ENCODE measurements at regions not wholly inside any gene's neighbourhood (a gene's known extent, or its start where the extent isn't known, plus 50 kb on each side); places are given as distances from the start of the nearest gene placed in this dataset.
"Not testable (repeated sequence)": the region's sequence is repeated elsewhere in the genome, so short reads cannot be mapped to it uniquely, and the experiment has no call there.

DNA sequence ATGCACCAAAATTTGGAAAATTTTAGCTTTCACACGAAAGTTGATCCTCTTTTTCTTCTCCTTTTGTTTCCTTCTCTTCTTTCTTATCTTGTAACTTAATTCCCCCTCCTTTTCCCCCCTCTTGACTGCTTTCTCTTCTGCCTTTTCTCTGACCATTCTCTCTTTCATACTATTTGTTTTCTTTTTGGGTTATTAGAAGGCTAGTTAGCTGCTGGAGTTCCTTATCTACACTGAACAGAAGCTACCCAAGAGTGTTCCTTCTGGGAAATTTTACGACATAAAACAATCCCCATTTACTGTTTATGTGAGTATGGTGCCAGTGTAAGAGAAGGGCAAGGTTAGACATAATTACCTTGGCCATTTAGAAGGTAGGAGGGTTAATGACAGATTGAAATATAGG lies 218.4 kb upstream of the DTNA start:
- no peak for DNase-seq

DNA sequence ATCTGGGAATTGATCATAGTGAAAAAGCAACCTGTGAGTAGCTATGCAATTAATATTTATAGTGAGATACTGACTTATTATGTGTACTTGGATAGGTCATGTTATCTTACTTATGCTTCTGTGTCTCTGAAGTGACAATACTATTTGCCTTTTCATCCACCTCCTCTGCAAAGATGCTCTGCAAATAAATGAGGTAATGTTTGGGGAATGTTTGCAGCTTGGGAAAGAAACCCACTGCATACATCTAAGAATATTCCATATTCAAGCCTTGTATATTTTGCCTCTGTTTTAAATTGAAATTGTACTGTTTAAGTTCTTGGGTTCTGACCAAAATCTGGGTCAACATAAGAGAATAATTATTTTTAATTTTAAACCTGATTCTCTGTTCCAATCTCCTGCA lies 217.4 kb upstream of the DTNA start:
- DNase-seq: no peak

DNA sequence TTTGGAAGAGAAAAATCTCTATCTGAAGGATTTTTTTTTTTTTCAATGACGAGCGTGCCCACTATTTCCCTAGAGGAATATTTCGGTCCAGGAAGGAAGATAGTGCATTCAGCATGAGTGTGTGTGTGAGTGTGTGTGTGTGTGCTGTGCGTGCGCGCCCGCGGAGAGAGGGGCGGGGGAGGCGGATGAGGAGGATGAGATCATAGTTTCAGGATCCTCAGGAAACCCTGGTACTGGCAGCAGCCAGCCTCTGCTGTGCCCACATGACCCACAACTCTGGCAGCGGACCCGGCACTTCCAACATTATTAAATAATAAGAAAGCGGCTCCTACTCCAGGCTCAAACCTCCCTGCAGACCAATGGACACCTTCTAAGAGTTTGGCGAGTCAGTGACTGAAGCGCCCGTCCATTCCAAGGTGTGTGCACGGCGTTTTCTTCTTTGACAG lies 217.0 kb upstream of the DTNA start:
- peak; percentile 32 for DNase-seq

- DNase-seq: peak; percentile 9
Observed at GRCh38 chr18:34493566-34494358, 216.3 kb upstream of the DTNA start.

GRCh38 chr18:34494359-34494696 lies 215.8 kb upstream of the DTNA start:
- no peak for DNase-seq

DNA sequence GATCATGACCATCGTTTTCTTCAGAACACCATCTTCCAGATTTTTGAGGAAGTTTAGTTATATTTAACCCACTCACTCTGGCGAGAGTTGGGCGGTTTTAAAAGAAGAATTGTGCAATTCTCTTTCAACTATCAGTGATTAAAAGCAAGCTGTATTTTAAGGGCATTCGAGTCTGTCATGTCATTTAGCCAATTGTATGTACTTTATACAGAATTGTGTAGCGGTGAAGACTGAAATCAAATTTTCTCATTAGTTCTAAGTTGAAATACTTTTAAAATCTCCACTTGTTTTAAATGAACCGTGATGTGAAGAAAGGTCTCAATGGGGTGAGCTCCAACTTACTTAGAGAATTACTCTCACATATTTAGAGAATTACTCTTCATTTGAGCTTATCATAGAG lies 214.6 kb upstream of the DTNA start:
- no peak for DNase-seq

GRCh38 chr18:34501553-34501952 lies 208.5 kb upstream of the DTNA start:
- no peak for DNase-seq

- no peak for DNase-seq
Observed at GRCh38 chr18:34506198-34506597, 203.9 kb upstream of the DTNA start.

GRCh38 chr18:34509163-34509562 lies 200.9 kb upstream of the DTNA start:
- no peak for DNase-seq

- DNase-seq: no peak
Observed at GRCh38 chr18:34509879-34510586, 200.1 kb upstream of the DTNA start.

- DNase-seq: no peak
Observed at GRCh38 chr18:34510926-34511325, 199.2 kb upstream of the DTNA start.

DNA sequence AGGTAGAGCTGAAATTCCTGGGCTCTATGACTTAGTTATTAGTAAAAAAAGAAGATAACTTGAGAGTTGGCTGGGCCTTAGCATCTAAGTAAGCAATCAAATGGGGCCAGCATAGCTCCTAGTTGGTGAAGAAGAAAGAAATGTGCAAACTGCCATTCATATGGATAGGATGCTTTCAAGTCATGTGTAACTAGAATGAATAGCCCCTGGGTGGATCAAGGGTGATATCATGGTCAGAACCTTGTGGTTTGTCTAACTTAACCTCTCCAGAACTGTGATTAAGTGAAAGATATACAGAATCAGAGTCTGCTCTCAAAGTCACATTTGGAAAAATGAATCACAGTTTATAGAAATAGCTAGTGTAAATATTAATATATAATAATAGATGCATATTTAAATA lies 198.7 kb upstream of the DTNA start:
- DNase-seq: no peak

- no peak for DNase-seq
Observed at GRCh38 chr18:34511879-34512278, 198.2 kb upstream of the DTNA start.

- DNase-seq: no peak
Observed at GRCh38 chr18:34514238-34514637, 195.9 kb upstream of the DTNA start.

DNA sequence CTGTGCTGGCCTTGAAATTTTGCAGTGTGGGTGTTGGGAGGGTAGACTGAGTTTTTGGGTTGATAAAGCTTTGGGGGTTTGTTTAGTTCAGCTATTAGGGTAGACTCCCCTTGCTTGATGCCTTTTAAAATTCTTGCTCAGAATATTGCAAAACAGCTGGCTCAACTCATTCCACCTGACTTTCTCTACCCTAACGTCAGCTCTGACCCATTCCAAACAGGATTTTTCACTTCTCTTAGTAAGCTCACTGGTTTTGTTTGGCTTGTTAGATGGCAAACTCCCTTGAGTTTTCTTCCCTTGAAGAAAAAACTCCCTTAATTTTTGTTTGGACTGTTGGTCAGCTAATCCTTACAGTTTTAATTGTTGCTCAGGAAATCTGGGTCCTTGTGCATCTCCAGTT lies 195.1 kb upstream of the DTNA start:
- DNase-seq: no peak

DNA sequence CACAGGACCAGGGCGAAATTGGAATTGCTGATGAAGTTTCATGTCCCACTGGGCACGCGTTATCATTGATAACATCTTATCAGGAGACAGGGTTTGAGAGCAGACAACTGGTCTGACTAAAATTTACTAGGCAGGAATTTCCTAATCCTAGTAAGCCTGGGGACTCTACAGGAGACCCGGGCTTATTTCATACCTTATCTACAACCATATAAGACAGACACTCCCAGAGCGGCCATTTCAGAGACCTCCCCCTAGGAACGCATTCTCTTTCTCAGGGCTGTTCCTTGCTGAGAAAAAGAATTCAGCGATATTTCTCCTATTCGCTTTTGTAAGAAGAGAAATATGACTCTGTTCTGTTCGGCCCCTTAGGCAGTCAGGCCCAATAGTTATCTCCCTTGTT lies 193.7 kb upstream of the DTNA start:
- DNase-seq: not testable (repeated sequence)

GRCh38 chr18:34516996-34517395 lies 193.1 kb upstream of the DTNA start:
- DNase-seq: not testable (repeated sequence)

GRCh38 chr18:34521040-34521439 lies 189.1 kb upstream of the DTNA start:
- DNase-seq: no peak

DNA sequence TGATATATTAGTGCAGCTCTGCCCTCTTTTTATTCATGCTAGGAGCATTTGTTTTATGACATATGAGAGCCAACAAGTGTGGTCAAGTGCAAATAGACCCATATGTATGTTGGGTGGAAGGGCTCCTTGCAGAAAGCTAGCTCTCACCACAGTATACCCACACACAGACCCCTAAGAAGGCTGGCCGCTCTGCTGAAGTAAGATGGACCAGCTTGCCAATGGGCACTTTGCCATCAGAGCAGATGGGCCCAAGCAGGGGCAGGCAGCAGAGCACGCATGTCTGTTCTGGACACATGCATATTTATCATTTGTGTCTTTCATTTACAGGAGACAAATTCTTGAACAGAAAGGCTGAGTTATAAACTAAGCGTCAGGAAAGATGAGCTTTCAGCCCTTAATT lies 187.5 kb upstream of the DTNA start:
- DNase-seq: no peak

DNA sequence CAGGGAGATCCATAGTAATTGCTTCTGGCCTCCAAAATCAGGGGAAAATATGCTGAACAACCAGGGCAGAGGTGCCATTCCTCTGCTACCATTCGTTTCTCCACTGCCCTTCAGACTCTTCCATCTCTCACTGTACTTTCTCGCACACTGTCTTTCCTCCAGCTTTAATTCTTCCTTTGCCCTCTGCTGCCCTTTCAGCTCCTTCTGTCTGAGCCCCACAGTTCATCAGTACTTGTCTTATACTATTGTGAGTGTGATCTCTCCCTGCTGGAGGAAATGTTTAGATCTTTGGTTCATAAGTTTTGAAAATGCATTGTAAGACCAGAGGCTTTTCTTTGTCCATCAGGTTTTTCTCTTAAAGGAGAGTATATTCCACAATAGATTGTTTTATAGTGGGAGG lies 184.9 kb upstream of the DTNA start:
- no peak for DNase-seq

DNA sequence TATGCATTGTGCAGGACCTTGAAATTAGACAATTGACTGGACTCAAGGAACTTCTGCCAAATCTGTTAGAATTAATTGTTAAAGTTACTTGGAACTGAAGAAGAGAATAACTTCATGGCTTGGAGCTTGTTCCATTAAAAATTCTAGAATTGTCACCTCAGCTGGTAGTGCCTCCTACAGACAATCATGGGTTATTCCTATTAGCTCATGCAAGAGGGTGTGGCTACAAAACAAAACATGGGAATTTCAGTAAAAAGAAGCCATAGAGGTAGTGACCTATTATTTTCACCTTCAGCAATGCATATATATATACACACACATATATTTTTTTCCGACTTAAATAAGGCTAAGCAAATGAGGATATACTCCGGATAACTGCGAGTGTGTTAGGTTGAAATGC lies 181.9 kb upstream of the DTNA start:
- DNase-seq: no peak

DNA sequence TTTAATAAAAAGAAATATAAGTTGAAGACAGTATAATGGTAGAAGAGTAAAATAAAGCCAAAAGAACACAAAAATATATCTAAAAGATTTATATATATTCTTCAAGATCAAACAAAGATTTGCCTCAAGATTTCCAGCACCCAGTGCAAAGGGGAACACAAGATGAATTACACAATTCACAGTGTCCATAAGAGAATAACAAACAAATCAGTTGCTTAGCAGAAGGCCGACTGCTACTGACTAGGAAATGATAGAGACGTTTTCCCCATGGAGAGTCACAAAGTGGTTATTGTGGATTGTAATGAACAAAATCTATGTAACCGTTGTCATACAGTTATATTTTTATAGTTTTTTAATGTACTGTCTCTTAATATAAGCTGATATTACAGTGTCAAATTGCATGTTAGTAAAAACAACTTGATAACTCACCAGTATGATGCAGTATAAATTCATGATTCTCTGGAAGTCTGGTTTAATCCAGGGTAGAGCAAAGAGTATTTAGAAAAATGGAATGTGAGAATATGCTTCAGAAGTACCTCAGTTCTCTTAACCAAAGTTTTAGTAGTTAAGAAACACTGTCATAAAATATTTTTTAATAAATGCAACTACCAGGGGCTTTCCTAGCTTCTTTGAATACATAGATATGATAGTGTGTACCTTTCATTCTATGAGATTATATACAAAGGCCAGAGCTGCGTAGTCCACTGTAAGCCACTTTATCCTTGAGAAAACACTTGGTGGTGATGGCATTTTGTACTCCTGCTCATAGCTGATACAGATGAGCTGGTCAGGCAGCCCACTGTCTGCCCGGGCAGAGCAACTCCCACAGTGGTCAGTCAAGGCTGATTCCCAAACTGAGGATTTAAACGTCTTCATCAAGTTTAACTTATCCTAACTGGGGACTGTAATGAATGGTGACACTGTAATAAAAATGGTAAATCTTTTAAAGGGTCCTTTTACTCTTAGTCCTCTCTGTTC lies 180.5 kb upstream of the DTNA start:
- DNase-seq: no peak

GRCh38 chr18:34531110-34531509 lies 179.0 kb upstream of the DTNA start:
- DNase-seq: no peak

All from NCI-H526 treated with DMSO at 0.1 percent for 48 hours (cell line).